Fibroblast of peridontal ligament (primary cell): ENCODE measurements at regions not wholly inside any gene's neighbourhood (a gene's known extent, or its start where the extent isn't known, plus 50 kb on each side); places are given as distances from the start of the nearest gene placed in this dataset.
A peak's percentile ranks its signal among the peaks of the same experiment; 100 is the strongest.

Experiments
- DNase-seq: peaks from one replicate; pipeline ENCODE4 v3.0.0-alpha.2; 2010; ENCODE audit errors: extremely low read depth

DNA sequence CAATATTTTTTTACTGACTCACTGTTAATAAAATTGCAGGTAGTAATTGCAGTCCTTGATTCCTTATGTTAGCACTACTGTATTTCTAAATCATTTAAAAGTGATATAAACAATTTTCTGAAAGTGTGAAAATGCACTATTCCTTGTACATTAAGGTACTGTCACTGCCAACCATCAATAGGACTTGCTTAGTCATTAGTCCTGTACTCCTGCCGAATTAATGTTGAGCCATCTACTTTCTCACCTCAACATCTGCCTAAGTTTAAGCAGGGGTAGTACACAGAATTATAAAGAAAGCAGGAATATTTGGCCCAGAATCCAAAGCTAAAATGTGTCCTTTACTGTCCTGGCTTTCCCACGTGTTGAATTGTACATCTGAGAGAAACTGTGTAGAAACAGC lies 87.0 kb upstream of the TRPC3 start:
- no peak for DNase-seq

DNA sequence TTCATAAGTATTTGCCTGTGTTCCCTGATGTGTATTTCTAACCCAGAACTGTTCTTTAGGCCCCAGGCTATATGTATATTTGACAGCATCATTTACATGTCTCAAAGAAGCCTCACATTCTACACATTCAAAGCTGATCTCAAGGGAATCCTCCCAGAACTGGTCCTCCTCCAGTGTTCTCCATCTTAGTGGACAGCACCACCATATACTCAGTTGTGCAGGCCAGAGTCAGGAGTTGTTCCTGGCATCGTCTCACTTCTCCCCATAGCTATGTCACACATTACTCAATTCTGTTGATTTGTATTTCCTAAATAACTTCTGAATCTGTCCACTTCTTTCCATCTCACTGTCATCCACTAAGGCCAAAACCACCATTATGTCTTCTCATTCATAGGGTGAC lies 82.8 kb upstream of the TRPC3 start:
- no peak for DNase-seq

DNA sequence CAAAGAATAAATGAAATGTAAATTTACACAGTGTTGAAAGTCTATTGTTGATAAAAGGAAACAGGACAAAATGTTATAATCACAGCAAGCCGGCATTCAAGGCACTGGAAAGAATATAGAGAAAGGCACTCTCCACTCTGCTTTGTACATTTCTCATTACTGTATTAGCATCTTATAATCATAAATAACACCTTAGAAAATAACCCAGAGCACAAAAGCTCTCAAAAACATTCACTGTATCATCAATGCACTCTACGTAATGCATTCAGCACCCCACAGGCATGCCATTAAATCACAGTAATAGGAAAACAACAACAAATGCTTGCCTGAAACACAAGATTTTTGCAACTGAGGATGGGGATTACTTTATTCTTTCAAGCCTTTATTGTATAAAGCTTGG lies 75.3 kb upstream of the TRPC3 start:
- DNase-seq, result no peak

DNA sequence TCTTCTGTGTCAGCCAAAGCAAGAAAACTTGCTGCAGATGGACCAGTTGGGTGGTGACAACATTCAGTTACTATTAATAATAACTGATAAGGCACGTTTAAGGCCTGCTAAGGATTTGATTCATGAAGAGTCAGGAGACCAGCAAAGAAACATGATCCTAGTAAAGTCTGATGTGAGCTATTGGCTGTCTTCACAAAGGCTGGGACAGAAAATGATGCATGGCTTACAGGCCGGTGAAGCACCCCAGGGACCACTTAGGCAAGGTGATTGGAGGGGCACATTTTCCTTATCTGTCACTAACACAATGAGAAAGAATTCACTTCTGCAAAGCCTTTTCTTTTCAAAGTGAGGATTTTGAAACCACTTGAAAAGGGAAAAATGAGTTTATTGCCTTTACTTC lies 65.4 kb upstream of the TRPC3 start:
- no peak for DNase-seq

DNA sequence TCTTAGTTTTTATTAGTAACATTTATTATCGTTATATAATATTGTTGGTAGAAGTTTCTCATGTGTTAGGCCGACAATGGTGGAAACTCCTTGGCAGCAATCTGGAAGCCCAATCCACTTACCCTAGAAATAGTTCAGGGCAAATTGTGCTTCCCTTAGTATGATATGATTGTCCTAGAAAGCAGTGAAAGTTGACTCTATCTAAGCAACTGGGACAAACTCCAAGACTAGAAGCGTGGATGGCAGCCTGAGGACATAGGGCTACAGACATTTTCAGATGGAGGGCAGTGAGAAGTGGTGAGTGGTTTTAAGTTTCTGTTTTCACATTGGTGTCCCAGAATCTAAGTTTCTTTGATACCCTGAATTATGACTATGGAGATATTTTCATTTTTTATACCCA lies 63.3 kb upstream of the TRPC3 start:
- no peak for DNase-seq

DNA sequence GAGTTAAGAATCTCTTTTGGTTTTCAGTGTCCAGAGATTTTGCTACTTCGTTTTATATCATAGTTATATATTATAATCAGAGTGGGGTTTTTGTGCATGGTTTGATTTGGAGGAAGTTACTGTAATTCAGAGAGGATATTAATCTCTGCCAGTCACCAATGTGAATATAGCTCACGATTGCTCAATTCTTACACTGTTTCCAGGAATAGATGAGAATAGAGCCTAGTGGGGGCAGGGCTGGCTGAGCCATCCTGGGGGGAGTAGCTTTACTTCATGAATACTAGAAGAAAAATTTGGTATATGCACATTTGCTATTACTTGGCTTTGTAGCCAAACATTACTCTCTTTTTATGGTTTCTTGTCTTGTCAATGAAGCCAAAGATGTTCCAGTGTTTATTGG lies 60.9 kb upstream of the TRPC3 start:
- DNase-seq, result peak; percentile 85

DNA sequence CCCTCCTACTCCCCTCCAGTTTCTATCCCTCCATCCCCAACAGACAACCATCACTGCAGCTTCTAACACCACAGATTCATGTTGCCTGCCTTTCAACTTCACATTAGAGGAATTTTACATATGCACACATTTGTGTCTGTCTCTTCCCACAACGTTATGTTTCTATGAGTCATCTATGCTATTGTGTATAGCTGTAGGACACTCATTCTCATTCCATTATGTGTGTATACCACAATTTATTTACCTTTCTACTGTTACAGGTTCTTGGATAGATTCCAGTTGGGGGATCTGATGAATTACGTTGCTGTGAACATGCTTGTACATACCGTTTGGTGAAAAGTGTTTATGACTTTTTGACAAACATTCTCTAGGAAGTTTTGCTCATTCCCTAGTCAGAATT lies 58.8 kb upstream of the TRPC3 start:
- DNase-seq, result peak; percentile 74

DNA sequence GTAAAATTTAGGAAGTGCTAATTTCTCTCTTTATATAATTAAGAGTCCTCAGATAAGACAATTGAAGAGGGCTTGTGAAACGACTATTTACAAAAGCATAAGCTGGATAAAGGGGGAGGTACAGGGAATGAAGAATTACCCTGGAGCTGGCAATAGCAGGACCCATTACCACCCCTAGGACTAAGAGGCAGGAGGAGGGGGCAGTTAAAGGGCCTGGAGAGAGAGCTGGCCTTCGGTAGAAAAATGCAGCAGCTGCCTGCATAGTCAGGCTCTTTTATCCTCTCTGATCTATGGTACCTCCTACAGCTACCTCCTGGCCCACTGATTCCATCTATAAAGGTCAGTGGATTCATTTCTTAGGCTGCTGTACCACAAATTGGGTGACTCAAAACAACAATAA lies 57.7 kb upstream of the TRPC3 start:
- no peak for DNase-seq

DNA sequence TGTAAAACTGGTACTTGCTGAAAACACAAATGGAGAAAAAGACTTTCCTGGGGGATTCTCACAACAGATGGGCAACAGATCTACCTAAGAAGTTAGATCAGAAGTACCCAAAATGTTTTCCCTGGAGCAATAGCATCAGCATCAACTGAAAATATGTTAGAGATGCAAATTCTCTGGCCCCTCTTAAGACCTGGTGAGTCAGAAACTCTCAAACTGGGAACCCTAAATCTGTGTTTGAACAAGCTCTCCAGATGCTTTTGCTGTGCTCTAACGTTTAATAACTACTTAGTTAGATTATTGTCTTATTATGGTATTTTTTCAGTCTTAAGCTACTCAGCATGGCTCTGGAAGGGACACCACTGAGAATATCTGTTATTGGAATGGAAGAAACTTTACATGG lies 55.2 kb upstream of the TRPC3 start:
- DNase-seq, result peak; percentile 41

DNA sequence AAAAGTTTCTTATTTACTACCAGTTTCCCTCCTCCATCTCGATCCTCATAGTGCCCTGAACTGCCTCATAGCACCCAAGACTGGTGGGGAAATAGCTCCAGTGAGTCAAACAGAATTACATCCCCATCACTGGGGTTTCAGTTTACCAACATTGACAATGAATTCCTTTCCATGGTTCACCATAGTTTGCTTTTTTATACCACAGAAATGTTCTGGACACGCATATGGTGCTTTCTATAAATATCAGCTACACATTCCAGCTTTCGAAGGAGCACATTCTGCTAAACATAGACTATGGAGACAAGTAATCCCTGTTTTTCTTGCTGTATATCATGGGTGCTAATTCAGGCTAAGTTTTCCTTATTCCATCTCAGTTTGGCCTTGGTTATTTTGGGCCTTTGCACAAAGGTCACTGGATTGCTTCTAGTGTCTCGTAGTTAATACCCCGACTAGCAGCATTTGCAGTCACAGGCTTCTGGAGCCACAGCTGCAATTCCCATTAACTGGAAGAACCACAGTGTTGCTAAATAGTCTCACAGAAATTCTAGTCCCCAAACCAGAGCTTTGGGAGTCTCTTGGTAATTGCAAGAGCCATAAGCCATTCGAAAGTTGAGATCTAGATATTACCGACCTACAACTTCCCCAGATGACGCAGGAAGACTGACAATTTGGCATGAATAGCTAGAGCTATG lies 53.4 kb upstream of the TRPC3 start:
- peak; percentile 96 for DNase-seq

DNA sequence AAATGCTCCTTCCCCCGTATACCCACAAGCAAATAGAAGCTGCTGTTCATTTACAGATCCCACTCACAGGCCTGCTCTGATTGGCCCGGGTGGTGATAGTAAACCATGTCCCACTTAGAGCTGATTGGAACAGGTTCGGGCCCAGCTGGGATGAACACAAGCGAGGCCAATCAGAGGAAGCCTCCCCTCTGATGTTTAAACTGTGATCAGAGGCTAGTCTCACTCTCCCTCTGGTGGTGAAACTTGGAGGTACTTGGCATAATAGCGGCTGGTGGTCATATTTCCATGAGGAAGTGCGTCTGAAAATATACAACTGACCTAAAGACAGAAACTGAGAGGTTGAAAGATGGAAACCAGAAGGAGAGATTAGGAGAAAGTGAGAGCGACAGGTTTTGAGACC lies 51.5 kb upstream of the TRPC3 start:
- no peak for DNase-seq
